SK-N-SH treated with all-trans-retinoic acid at 6 μM for 48 hours (cell line): ENCODE measurements at regions not wholly inside any gene's neighbourhood (a gene's known extent, or its start where the extent isn't known, plus 50 kb on each side); places are given as distances from the start of the nearest gene placed in this dataset.

ENCODE experiments used
- ATAC-seq: fragments of 200-7000 bp; cut with Tn5 transposase; 3 replicates; pipeline ENCODE4 v1.9.1; 2020; ENCODE audit warnings: mild to moderate bottlenecking, moderate library complexity
- ARNTL ChIP-seq: fragments of 450-650 bp; formaldehyde crosslinking; IDR thresholded peaks from 2 replicates; pipeline ENCODE4 v1.5.0; 2020; ENCODE audit warnings: low read depth, mild to moderate bottlenecking, moderate library complexity, borderline replicate concordance
- CSDC2 ChIP-seq: fragments of 250-450 bp; sonication (Bioruptor Pico); IDR thresholded peaks from 2 replicates; pipeline ENCODE4 v1.5.0; 2020; ENCODE audit warnings: mild to moderate bottlenecking, moderate library complexity
- ESRRG ChIP-seq: fragments of 250-450 bp; sonication (Bioruptor Pico); IDR thresholded peaks from 2 replicates; pipeline ENCODE4 v1.6.1; 2021; ENCODE audit warnings: mild to moderate bottlenecking
- ISL1 ChIP-seq: fragments of 250-450 bp; sonication (Bioruptor Pico); IDR thresholded peaks from 2 replicates; pipeline ENCODE4 v2.1.2; 2022; ENCODE audit warnings: mild to moderate bottlenecking, moderate library complexity
- OSR1 ChIP-seq: fragments of 250-450 bp; sonication (Bioruptor Pico); IDR thresholded peaks from 2 replicates; pipeline ENCODE4 v1.8.0; 2022; ENCODE audit warnings: moderate library complexity, mild to moderate bottlenecking, inconsistent platforms
- PATZ1 ChIP-seq: fragments of 250-450 bp; sonication (Bioruptor Pico); IDR thresholded peaks from 2 replicates; pipeline ENCODE4 v1.8.0; 2020; ENCODE audit warnings: mild to moderate bottlenecking, moderate library complexity, borderline replicate concordance
- POU6F1 ChIP-seq: fragments of 250-450 bp; sonication (Bioruptor Pico); IDR thresholded peaks from 2 replicates; pipeline ENCODE4 v1.8.0; 2021; ENCODE audit warnings: low read depth, mild to moderate bottlenecking, moderate library complexity, borderline replicate concordance
- PPARA ChIP-seq: fragments of 250-450 bp; sonication (Bioruptor Pico); IDR thresholded peaks from 2 replicates; pipeline ENCODE4 v1.5.0; 2020; ENCODE audit warnings: mild to moderate bottlenecking, borderline replicate concordance
- RARB ChIP-seq: fragments of 250-450 bp; sonication (Bioruptor Pico); IDR thresholded peaks from 2 replicates; pipeline ENCODE4 v1.8.0; 2021; ENCODE audit warnings: mild to moderate bottlenecking, moderate library complexity
- SNAI2 ChIP-seq: fragments of 250-450 bp; sonication (Bioruptor Pico); IDR thresholded peaks from 2 replicates; pipeline ENCODE4 v1.5.0; 2020; ENCODE audit warnings: mild to moderate bottlenecking, moderate library complexity
- TCF4 ChIP-seq: fragments of 250-450 bp; sonication (Bioruptor Pico); IDR thresholded peaks from 2 replicates; pipeline ENCODE4 v1.8.0; 2021; ENCODE audit warnings: mild to moderate bottlenecking, moderate library complexity, borderline replicate concordance
- TOX ChIP-seq: fragments of 250-450 bp; sonication (Bioruptor Pico); IDR thresholded peaks from 2 replicates; pipeline ENCODE4 v1.8.0; 2021; ENCODE audit warnings: mild to moderate bottlenecking, moderate library complexity, borderline replicate concordance
- ZFP3 ChIP-seq: fragments of 250-450 bp; sonication (Bioruptor Pico); IDR thresholded peaks from 2 replicates; pipeline ENCODE4 v1.5.0; 2020; ENCODE audit warnings: mild to moderate bottlenecking, moderate library complexity
- ZFP30 ChIP-seq: fragments of 450-650 bp; formaldehyde crosslinking; IDR thresholded peaks from 2 replicates; pipeline ENCODE4 v1.5.0; 2022; ENCODE audit warnings: mild to moderate bottlenecking, moderate library complexity
- ZNF565 ChIP-seq: fragments of 450-650 bp; formaldehyde crosslinking; conservative IDR thresholded peaks from 2 replicates; pipeline ENCODE4 v1.5.0; 2020; ENCODE audit warnings: low read depth, mild to moderate bottlenecking, moderate library complexity
- ZNF70 ChIP-seq: fragments of 450-650 bp; formaldehyde crosslinking; IDR thresholded peaks from 2 replicates; pipeline ENCODE4 v1.5.0; 2020; ENCODE audit warnings: mild to moderate bottlenecking, moderate library complexity
- ZNF8 ChIP-seq: fragments of 450-650 bp; formaldehyde crosslinking; IDR thresholded peaks from 2 replicates; pipeline ENCODE4 v1.5.0; 2020; ENCODE audit warnings: mild to moderate bottlenecking, moderate library complexity
- TF ChIP-seq, protein P1 (sequence below): fragments of 250-450 bp; sonication (Bioruptor Pico); IDR thresholded peaks from 2 replicates; pipeline ENCODE4 v1.5.1; 2020; ENCODE audit warnings: low read depth, mild to moderate bottlenecking, moderate library complexity
- TF ChIP-seq, protein P2 (sequence below): fragments of 250-450 bp; sonication (Bioruptor Pico); IDR thresholded peaks from 2 replicates; pipeline ENCODE4 v1.5.1; 2021; ENCODE audit warnings: mild to moderate bottlenecking, moderate library complexity
- TF ChIP-seq, protein P3 (sequence below): fragments of 250-450 bp; sonication (Bioruptor Pico); IDR thresholded peaks from 2 replicates; pipeline ENCODE4 v1.5.0; 2020; ENCODE audit warnings: mild to moderate bottlenecking, moderate library complexity

- no peak for TF ChIP-seq PPARA (CRISPR knock-in tag)
- TF ChIP-seq SNAI2 (CRISPR knock-in tag) = no peak
- TF ChIP-seq POU6F1 (CRISPR knock-in tag) = no peak
- TF ChIP-seq OSR1 = no peak
- TF ChIP-seq RARB = no peak
- TF ChIP-seq ARNTL (CRISPR knock-in tag) = no peak
- TF ChIP-seq, protein P1, sequence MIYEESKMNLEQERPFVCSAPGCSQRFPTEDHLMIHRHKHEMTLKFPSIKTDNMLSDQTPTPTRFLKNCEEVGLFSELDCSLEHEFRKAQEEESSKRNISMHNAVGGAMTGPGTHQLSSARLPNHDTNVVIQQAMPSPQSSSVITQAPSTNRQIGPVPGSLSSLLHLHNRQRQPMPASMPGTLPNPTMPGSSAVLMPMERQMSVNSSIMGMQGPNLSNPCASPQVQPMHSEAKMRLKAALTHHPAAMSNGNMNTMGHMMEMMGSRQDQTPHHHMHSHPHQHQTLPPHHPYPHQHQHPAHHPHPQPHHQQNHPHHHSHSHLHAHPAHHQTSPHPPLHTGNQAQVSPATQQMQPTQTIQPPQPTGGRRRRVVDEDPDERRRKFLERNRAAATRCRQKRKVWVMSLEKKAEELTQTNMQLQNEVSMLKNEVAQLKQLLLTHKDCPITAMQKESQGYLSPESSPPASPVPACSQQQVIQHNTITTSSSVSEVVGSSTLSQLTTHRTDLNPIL = no peak
- no peak for TF ChIP-seq ISL1
- no peak for TF ChIP-seq ZFP30
- no peak for TF ChIP-seq ZNF565
- no peak for ATAC-seq
These were observed 84.2 kb upstream of the STEAP1B start for GRCh38 chr7:22584179-22584578.

DNA sequence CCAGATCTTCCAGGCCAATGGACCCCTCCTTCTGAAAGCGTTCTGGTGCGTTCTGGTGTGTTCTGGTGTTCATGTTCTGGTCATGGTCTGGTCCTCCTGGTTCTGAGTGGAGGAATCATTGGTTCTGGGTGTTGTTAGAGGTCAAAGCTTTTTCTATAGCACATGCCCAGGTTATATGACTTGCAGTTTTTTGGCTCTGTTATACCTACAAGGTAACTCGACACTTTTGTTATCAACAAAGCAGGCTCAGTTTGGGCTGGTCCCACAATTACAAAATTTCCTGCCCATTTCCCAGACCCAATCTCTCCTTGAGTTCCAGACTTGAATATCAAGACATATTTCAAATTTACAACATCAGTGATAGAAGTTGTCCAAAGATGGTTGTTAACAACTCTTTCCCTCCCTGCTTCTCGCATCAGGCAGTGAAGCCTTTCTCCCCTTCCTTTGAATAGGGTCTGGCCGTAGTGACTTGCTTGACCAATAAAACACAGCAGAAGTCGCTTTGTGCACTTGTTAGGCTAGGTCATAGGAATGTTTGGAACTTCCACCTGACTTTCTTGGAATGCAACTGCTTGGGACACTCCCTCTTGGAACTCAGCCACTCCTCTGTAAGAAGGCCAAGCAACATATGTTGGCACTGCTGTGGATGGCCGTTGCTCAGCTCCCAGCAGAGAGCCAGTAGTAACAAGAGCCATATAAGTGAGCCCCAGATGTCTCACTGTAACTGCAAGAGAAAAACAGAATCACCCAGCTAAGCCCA is 83.1 kb upstream of the STEAP1B start:
- TF ChIP-seq ZNF565 (no peak), ZNF8 (CRISPR knock-in tag) (no peak), ZFP3 (CRISPR knock-in tag) (no peak), TOX (CRISPR knock-in tag) (no peak)
- peak; percentile 91 for ATAC-seq

GRCh38 chr7:22581099-22581498 is 81.1 kb upstream of the STEAP1B start:
- ATAC-seq = no peak
- TF ChIP-seq, protein P2, sequence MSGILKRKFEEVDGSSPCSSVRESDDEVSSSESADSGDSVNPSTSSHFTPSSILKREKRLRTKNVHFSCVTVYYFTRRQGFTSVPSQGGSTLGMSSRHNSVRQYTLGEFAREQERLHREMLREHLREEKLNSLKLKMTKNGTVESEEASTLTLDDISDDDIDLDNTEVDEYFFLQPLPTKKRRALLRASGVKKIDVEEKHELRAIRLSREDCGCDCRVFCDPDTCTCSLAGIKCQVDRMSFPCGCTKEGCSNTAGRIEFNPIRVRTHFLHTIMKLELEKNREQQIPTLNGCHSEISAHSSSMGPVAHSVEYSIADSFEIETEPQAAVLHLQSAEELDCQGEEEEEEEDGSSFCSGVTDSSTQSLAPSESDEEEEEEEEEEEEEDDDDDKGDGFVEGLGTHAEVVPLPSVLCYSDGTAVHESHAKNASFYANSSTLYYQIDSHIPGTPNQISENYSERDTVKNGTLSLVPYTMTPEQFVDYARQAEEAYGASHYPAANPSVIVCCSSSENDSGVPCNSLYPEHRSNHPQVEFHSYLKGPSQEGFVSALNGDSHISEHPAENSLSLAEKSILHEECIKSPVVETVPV (CRISPR knock-in tag) = no peak
- TF ChIP-seq ISL1 (no peak), ESRRG (CRISPR knock-in tag) (no peak), ZFP30 (no peak), TCF4 (no peak), ZNF70 (no peak), ARNTL (CRISPR knock-in tag) (no peak), SNAI2 (CRISPR knock-in tag) (no peak), OSR1 (no peak), CSDC2 (CRISPR knock-in tag) (no peak), ZNF565 (no peak), PPARA (CRISPR knock-in tag) (no peak), POU6F1 (CRISPR knock-in tag) (no peak), ZFP3 (CRISPR knock-in tag) (no peak), PATZ1 (CRISPR knock-in tag) (no peak)
- TF ChIP-seq, protein P3, sequence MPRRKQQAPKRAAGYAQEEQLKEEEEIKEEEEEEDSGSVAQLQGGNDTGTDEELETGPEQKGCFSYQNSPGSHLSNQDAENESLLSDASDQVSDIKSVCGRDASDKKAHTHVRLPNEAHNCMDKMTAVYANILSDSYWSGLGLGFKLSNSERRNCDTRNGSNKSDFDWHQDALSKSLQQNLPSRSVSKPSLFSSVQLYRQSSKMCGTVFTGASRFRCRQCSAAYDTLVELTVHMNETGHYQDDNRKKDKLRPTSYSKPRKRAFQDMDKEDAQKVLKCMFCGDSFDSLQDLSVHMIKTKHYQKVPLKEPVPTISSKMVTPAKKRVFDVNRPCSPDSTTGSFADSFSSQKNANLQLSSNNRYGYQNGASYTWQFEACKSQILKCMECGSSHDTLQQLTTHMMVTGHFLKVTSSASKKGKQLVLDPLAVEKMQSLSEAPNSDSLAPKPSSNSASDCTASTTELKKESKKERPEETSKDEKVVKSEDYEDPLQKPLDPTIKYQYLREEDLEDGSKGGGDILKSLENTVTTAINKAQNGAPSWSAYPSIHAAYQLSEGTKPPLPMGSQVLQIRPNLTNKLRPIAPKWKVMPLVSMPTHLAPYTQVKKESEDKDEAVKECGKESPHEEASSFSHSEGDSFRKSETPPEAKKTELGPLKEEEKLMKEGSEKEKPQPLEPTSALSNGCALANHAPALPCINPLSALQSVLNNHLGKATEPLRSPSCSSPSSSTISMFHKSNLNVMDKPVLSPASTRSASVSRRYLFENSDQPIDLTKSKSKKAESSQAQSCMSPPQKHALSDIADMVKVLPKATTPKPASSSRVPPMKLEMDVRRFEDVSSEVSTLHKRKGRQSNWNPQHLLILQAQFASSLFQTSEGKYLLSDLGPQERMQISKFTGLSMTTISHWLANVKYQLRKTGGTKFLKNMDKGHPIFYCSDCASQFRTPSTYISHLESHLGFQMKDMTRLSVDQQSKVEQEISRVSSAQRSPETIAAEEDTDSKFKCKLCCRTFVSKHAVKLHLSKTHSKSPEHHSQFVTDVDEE (CRISPR knock-in tag) = no peak
